HUDEP-2 (cell line): ENCODE measurements at regions not wholly inside any gene's neighbourhood (a gene's known extent, or its start where the extent isn't known, plus 50 kb on each side); places are given as distances from the start of the nearest gene placed in this dataset.
A peak's percentile ranks its signal among the peaks of the same experiment; 100 is the strongest.

Source experiments
- DNase-seq, 76 experiments: peaks; one replicate each; lab custom pipeline; 2025; ENCODE audit not compliant: unreplicated experiment in 76 of 76; lab: John Stamatoyannopoulos, UW

DNA sequence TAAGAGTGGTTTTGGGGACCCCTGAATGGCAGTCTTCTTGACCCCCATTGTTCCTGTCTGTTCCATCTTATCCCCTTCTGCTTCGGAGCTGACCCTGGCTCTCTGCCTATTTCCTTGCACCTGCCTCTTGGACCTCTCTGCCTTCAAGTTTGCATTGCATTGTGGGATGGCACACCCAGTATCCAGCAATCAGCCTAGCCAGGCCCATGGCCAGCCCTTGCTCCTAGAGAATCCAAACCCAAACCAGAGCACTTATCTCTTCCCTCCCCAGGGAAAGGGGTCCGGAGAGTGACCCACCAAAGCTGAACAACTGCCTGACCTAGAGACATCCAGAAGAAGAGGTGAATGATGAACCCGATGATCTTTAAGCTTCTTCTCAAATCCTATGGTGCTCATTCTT lies 607.3 kb upstream of the CADM1 start:
- DNase-seq: no peak

DNA sequence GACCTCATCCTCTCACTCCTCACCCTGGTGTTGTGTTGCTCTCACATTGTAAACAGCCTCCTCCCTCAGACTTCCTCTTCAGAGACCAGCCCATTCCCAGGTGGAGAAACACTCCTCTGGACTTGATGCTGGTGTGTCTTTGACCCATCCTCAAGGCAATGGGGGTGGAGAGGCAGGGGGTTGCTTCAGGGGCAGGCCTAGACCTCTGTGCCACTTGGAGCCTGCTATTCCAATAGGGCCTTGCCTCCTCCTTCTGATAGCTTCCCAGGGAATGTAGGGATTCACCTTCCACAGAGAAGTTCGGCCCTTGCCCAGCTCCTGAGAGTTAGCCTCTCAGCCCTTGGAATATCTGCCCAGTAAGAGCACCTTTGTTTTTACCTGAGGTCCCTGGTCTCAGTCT lies 606.6 kb upstream of the CADM1 start:
- no peak for DNase-seq

- DNase-seq: no peak
Observed at GRCh38 chr11:116110356-116110755, 606.1 kb upstream of the CADM1 start.

DNA sequence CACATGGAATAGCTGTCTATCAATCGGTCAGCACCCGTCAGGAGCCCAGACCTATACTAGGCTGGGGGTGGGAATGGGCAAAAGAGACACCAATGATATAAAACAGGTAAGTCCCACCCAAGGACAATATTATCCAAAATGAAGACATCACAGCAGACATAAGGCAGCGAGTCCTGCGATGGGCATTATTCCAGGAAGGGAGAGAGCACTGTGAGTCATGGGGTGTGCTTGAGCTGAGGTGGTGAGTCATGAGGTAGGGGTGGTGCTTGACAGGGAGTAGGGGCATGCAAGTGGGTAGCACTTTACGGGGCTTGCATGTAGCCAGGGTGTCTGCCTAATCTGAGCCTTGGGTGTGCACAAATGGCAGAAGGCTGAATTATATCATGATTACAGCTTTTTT lies 605.0 kb upstream of the CADM1 start:
- peak in 17 of 76 experiments; percentile 0 to 49 (median 9) for DNase-seq

- DNase-seq: no peak
Observed at GRCh38 chr11:116108161-116108560, 603.9 kb upstream of the CADM1 start.

DNA sequence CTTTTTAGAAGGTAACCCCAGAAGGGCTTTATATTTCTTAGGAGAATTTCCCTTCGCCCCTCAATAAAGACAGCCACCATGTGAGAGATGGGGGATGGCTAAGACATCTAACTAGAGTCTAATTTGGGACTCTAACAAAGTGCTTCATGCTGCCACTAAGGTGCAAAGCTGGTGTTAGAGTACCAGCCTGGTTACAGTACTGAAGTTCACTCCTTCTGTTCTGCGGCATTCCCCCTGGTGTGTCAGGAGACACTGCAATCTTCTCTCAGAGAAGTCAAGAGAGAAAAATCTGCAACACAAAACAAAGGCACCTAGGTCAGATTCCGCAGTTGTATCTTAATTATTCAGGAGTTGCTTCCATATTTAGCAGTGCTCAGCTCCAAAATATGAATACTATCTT lies 603.0 kb upstream of the CADM1 start:
- DNase-seq: no peak

DNA sequence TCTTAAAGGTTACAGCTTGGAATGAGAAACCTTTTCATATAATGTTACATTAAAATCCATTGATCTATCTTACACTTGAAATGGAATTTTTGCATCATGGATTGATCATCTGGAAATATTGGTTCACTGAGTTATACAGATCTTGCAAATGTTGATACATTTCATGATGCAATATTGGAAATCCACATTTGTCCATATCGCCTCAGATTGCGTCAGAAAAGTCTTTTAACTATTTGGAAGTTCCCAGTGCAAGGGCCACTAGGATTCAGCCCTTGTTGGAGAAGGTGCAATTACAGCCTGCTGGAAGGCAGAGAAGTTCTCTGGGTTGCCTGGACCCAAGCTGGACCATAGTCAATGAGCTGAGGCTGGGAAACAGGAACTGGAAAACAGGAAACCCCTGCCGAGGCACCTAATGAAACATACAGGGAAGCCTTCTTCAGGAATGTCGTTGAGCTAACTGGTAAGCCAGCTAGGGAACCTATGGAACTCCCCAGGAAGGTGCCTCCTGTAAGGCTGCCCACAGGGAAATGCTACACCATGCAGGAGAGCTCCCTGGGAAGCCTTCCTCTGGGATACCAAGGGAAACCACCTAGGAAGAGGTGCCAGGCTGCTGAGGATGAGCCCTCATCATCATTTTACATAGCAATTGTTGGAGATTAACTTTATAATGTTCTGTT lies 600.4 kb upstream of the CADM1 start:
- DNase-seq: no peak

DNA sequence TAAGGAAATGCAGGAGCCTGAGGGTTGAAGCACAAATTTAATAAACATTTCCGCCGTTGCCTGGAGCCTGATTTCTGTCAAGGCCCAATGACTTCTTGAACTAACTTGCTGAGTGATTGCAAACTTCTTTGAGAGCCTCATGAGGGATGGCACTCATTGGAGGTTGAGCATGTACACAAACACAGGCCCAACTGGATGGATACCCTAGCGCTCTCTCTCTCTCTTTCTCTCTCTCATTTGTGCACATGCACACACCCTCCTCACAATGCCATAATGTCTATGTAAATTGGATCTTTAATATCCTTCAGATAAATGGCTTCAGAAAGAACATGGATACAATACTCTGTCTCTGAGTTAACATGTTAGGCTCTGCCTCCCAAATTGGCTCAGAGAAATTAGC lies 597.7 kb upstream of the CADM1 start:
- DNase-seq: no peak

- DNase-seq: no peak
Observed at GRCh38 chr11:116100016-116100415, 595.8 kb upstream of the CADM1 start.

- DNase-seq: no peak
Observed at GRCh38 chr11:116099541-116099940, 595.3 kb upstream of the CADM1 start.

DNA sequence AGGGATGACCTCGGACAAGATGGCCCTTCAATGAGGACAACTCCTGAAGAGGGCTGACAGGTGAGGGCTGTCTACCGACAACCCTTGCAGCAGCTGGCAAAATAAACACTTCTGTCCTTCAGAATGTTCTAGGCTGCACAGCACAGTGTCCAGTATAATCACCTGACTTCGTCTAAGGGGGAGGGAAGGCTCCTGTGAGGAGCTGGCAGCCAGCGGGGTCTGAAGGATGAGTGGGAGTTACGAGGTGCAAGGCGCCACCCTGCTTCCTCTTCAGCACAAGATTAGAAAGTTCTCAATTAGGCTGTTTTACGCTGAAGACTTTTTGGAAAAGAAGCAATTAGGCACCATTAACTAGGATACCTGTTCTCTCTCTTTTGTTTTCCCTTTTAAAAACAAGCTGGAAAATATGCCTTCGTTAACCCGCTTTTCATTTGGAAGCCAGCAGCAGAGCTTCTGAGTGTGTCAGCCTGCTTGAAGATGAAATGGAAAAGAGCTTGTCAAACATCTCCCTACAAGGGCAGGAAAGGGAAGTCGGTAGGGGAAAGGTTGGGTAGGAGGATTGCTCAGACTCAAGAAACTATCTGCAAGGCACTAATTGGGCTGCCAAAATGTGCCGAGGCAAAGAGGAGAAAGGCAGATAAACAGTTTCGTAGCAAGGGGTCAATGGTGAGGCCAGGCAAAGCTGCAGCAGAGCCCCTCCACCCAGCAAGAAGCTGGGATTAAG lies 592.2 kb upstream of the CADM1 start:
- DNase-seq: no peak

- no peak for DNase-seq
Observed at GRCh38 chr11:116093481-116094270, 589.5 kb upstream of the CADM1 start.

- no peak for DNase-seq
Observed at GRCh38 chr11:116093065-116093464, 588.9 kb upstream of the CADM1 start.

GRCh38 chr11:116086426-116086825 lies 582.2 kb upstream of the CADM1 start:
- DNase-seq: no peak

DNA sequence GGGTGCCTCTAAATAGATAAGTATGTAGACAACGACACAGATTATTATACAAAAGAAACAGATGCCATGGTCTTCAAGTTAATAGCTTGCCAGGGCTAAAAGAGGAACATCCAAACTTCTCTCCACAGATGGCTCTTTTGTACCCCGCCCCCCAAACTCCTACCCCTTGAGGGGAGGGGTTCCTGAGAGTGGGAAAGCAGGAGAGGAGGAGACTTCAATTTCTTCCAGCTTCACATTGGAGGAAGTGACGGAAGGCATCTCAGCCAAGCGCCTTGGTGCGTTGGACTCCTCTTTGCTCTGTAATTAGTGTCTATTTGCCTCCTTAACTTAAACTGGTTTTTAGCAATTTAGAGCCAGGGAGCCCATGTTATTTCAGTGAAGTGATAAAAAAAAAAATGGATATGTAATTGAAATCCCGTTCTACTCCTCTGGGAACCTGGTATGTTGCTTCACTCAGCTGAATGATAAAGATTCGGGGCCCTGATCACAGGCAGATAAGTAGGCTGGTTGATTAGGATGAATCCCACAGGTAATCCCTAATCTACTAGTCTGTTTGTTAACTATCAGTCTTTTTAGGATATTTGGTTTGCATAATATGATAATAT lies 580.9 kb upstream of the CADM1 start:
- DNase-seq: no peak

DNA sequence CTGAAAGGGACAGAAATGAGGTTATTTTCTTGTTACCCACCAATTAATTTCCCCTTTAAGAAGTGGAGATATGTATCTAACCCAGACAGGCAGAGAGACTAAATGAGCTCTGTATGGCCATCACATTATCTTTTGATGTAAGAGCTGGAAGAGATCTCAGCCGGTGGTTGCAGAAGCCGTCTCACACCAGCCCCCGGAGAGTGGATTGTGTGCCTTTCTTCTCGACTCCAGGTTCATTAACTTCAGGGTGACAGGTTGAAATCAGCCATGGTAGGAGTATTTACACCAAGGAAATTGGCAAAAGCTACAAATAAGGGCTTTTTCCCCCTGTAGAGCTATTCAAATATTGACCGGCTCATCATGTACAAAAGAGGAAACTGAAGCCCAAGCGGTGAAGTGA lies 580.3 kb upstream of the CADM1 start:
- DNase-seq: no peak

GRCh38 chr11:116082256-116082655 lies 578.0 kb upstream of the CADM1 start:
- no peak for DNase-seq

DNA sequence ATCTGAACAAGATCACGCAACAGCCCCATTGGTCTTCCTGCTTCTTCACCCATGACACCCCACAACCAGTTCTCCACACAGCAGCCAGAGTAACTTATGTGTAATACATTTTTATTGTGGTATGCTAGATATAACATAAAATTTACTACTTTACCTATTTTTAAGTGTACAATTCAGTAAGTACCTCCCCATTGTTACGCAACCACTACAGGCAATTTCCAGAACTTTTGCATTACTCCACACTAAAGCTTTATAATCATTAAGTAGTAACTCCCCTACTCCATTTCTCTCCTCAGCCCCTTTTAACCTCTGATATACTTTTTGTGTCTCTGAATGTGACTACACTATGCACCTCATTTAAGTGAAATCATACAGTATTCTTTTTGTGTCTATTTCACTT lies 575.4 kb upstream of the CADM1 start:
- DNase-seq: no peak

DNA sequence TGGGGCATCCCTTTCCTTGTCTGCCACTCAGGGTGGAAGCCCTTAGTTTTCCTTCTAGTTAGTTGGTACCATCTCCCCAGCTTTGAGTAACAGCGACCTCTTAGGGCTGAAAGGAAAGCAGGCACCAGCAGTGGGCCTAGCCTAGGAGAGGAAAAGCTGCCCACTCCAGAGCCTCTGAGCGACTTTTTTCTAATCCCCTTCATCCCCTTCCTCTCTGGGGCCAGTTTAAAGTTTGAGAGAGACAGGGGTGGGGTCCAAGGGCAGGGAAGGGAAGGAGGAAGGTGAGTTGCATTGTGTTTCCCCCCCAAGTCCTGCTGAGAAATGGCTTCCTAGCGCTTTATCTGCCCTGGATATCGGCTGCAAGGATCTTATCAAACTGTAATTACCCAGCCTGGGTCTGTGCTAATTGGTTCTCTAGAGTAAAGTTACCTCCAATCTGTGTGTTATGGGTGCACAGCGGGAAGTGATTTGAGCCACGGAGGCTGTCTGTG lies 573.9 kb upstream of the CADM1 start:
- DNase-seq: peak in 3 of 76 experiments; percentile 2 to 19 (median 3)

GRCh38 chr11:116077092-116077491 lies 572.9 kb upstream of the CADM1 start:
- no peak for DNase-seq
